ENCODE measurements at regions not wholly inside any gene's neighbourhood (a gene's known extent, or its start where the extent isn't known, plus 50 kb on each side); places are given as distances from the start of the nearest gene placed in this dataset.

DNA sequence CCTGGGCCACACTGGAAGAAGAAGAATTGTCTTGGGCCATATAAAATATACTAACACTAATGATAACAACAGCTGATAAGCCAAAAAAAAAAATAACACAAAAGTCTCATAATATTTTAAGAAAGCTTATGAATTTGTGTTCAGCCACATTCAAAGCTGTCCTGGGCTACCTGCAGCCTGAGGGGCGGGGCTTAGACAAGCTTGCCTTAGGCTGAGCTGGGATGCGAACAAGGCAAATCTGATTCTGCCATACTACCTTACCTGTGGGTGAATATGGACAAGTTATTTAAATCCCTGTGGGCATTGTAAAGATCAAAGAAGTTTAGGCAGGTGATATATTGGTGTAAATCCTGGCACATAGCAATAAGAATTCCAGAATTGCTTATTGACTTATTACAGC, 212.3 kb upstream of the ATP10B start:
- Histone ChIP-seq H3K4me3 (no peak overlapping the region), H3K27me3 (no peaks in the 10 kb centered on the region), H3K36me3 (no peaks in the 10 kb centered on the region), H3K27ac (no peak overlapping the region), H3K4me1 (no peaks in the 10 kb centered on the region), H3K9me3 (no peaks in the 10 kb centered on the region)
- TF ChIP-seq EP300 (IDR thresholded peaks at IDR 0.05) (no peak), CTCF (IDR thresholded peaks at IDR 0.05) (no peak), POLR2A (IDR thresholded peaks at IDR 0.05) (no peak), POLR2AphosphoS5 (IDR thresholded peaks at IDR 0.05) (no peak)
- 77% methylated on average over 2 of the region's 2 CpGs; no CpG with 5 or more reads in 1 of the 2 donors for WGBS, 2 donors (ENCODE audit: low coverage in 1 of 2)
- ATAC-seq = no peak

DNA sequence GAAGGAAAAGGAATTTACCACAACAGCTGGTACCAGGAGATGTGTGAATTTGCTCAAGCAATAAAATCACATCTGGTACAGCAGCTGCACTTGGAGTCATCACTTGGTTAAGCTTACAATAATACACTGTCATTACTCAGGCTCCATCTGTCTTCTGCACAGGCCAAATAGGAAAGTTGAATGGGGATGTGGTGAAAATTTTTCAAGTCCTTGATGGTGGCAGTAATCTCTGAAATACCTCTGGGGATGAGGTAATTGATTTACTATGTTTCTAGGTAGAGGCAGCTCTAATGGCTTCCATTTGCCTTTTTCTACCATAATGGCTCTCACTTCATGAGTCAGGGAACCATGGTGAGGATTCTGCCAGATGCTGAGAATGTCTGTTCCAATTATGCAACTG, 206.8 kb upstream of the ATP10B start:
- H3K9me3 ChIP-seq = no peaks in the 10 kb centered on the region
- H3K27ac ChIP-seq = no peak overlapping the region
- ATAC-seq = no peak
- TF ChIP-seq POLR2A (IDR thresholded peaks at IDR 0.05) = no peak
- no peak for TF ChIP-seq CTCF (IDR thresholded peaks at IDR 0.05)
- no peak for TF ChIP-seq EP300 (IDR thresholded peaks at IDR 0.05)
- no peak for TF ChIP-seq POLR2AphosphoS5 (IDR thresholded peaks at IDR 0.05)
- H3K36me3 ChIP-seq = no peaks in the 10 kb centered on the region
- H3K27me3 ChIP-seq = no peaks in the 10 kb centered on the region
- no peaks in the 10 kb centered on the region for H3K4me1 ChIP-seq
- H3K4me3 ChIP-seq = no peak overlapping the region

GRCh38 chr5:161051920-161052500, 200.0 kb upstream of the ATP10B start:
- Histone ChIP-seq H3K36me3 (no peaks in the 10 kb centered on the region), H3K27ac (no peak overlapping the region), H3K4me3 (no peak overlapping the region), H3K4me1 (no peaks in the 10 kb centered on the region), H3K27me3 (no peaks in the 10 kb centered on the region), H3K9me3 (no peaks in the 10 kb centered on the region)
- 76 to 80% methylated on average over 4 of the region's 4 CpGs for WGBS, 2 donors (ENCODE audit: low coverage in 1 of 2)
- ATAC-seq = no peak
- TF ChIP-seq POLR2AphosphoS5 (IDR thresholded peaks at IDR 0.05) (no peak), POLR2A (IDR thresholded peaks at IDR 0.05) (no peak), EP300 (IDR thresholded peaks at IDR 0.05) (no peak), CTCF (IDR thresholded peaks at IDR 0.05) (no peak)

DNA sequence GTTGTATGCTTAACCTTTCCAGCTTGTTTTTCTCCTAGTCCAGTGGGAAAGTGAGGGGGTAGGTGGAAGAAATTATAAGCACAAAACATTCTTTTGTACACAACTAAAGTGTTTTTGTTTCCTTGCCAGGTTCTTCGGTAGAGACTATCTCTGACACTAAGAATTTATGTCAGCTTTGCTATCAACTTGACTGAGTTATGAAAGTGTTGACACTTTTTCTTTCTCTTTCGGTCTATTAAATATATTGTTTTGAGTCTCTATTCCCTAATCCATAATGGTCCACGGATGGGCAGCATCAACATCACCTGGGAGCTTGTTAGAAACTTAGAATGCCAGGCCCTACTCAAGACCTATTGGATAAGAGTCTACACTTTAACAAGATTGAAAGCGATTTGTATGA, 195.0 kb upstream of the ATP10B start:
- Histone ChIP-seq H3K27me3 (no peaks in the 10 kb centered on the region), H3K4me1 (no peaks in the 10 kb centered on the region), H3K27ac (no peak overlapping the region), H3K36me3 (no peaks in the 10 kb centered on the region), H3K4me3 (no peak overlapping the region), H3K9me3 (no peaks in the 10 kb centered on the region)
- WGBS, 2 donors (ENCODE audit: low coverage in 1 of 2) = 67% methylated on average over 4 of the region's 4 CpGs
- TF ChIP-seq POLR2AphosphoS5 (IDR thresholded peaks at IDR 0.05) = no peak
- no peak for TF ChIP-seq CTCF (IDR thresholded peaks at IDR 0.05)
- TF ChIP-seq POLR2A (IDR thresholded peaks at IDR 0.05) = no peak
- no peak for TF ChIP-seq EP300 (IDR thresholded peaks at IDR 0.05)
- no peak for ATAC-seq

GRCh38 chr5:161042862-161043261, 190.9 kb upstream of the ATP10B start:
- Histone ChIP-seq H3K4me3 (no peak overlapping the region), H3K27me3 (no peaks in the 10 kb centered on the region), H3K9me3 (no peaks in the 10 kb centered on the region), H3K27ac (no peak overlapping the region), H3K36me3 (no peaks in the 10 kb centered on the region), H3K4me1 (no peaks in the 10 kb centered on the region)
- WGBS, 2 donors (ENCODE audit: low coverage in 1 of 2) = 60 to 87% methylated on average over 3 of the region's 3 CpGs
- no peak for ATAC-seq
- TF ChIP-seq POLR2A (IDR thresholded peaks at IDR 0.05) (no peak), EP300 (IDR thresholded peaks at IDR 0.05) (no peak), POLR2AphosphoS5 (IDR thresholded peaks at IDR 0.05) (no peak), CTCF (IDR thresholded peaks at IDR 0.05) (no peak)

All from gastroesophageal sphincter (tissue), 4 donors.